ENCODE measurements at regions not wholly inside any gene's neighbourhood (a gene's known extent, or its start where the extent isn't known, plus 50 kb on each side); places are given as distances from the start of the nearest gene placed in this dataset.

GRCh38 chr3:184453296-184453695, 73.4 kb downstream of the CHRD start:
- TF ChIP-seq, protein P1, sequence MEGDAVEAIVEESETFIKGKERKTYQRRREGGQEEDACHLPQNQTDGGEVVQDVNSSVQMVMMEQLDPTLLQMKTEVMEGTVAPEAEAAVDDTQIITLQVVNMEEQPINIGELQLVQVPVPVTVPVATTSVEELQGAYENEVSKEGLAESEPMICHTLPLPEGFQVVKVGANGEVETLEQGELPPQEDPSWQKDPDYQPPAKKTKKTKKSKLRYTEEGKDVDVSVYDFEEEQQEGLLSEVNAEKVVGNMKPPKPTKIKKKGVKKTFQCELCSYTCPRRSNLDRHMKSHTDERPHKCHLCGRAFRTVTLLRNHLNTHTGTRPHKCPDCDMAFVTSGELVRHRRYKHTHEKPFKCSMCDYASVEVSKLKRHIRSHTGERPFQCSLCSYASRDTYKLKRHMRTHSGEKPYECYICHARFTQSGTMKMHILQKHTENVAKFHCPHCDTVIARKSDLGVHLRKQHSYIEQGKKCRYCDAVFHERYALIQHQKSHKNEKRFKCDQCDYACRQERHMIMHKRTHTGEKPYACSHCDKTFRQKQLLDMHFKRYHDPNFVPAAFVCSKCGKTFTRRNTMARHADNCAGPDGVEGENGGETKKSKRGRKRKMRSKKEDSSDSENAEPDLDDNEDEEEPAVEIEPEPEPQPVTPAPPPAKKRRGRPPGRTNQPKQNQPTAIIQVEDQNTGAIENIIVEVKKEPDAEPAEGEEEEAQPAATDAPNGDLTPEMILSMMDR (IDR thresholded peaks at IDR 0.05): no peak
- TF ChIP-seq POLR2A (IDR thresholded peaks at IDR 0.05) (no peak), POLR2AphosphoS5 (IDR thresholded peaks at IDR 0.05) (no peak)
